Left colon (tissue), 2 donors: ENCODE measurements at regions not wholly inside any gene's neighbourhood (a gene's known extent, or its start where the extent isn't known, plus 50 kb on each side); places are given as distances from the start of the nearest gene placed in this dataset.
"Not testable (repeated sequence)": the region's sequence is repeated elsewhere in the genome, so short reads cannot be mapped to it uniquely, and the experiment has no call there.

Experiments used
- ATAC-seq: fragments of 200-7000 bp; cut with Tn5 transposase; one replicate; pipeline ENCODE4 v1.9.1; 2020; ENCODE audit warnings: mild to moderate bottlenecking, moderate library complexity
- DNase-seq, 2 donors: peaks; one replicate each; pipeline ENCODE4 v3.0.0-alpha.2; 2020
- intact Hi-C, 2 donors: fragments of 100-400 bp; cut with DNase I in 1 of 2; cut with micrococcal nuclease in 1 of 2; formaldehyde crosslinking; loops; one replicate each; pipeline versions ENCODE4 v1.11.2 to v1.14.0; 2022; cut with DNase I, micrococcal nuclease
- donor health status: DM: no; HTN: no; CAD: no.
- donor health status: DM: yes; HTN: yes; CAD: no.

- DNase-seq (no peak), ATAC-seq (no peak)
- intact Hi-C loops: no loop called here
Observed at GRCh38 chr2:150280231-150280630, 207.2 kb downstream of the RND3 start.

DNA sequence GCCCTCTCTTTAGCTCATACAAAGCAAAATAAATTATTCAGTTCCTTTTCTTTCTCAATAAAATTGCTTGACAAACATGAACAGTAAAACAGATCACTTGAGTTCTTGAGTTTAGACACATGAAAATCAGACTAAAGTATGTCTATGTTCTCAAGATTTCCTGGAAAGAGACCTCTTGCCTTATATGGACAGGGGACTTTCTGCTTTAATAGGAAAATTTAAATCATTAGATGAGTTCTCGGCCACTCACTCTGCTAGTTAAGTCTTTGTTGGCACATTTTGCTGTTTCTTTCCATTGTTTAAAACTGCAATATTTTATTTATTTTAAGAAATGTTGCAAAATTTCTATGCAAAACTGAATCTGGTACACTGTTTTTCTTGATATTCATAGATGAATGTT, 207.8 kb downstream of the RND3 start:
- intact Hi-C loops: no loop called here
- no peak for DNase-seq
- no peak for ATAC-seq

DNA sequence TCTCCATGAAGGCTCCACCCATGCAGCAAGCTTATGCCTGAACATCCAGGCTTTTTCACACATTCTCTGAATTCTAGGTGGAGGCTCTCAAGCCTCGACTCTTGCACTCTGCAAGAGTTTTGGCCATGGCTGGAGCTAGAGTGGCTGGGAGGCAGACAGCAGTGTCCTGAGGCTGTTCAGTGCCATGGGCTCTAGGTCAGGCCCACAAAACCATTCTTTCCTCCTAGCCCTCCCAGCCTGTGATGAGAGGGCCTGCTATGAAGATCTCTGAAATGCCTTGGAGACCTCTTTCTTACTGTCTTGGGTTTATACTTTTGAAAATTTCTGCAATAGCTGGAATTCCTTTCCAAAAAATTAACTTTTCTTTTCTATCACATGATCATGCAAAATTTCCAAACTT, 210.7 kb downstream of the RND3 start:
- ATAC-seq (no peak), DNase-seq (no peak)
- intact Hi-C loops: no loop called here

DNA sequence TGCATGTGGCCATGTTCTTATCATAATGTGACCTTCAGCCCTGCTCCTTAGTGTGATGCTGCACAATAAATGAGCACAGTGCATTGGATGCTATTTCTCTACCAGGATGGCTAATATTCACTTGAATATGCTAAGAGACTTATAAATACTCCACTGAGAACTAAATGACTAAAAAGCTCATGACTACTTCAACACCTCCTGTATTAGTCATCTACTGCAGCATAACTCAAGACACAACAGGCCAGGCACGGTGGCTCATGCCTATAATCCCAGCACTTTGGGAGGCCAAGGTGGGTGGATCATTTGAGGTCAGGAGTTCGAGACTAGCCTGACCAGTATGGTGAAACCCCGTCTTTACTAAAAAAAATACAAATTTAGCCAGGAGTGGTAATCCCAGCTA, 213.4 kb downstream of the RND3 start:
- no peak for ATAC-seq
- intact Hi-C loops: no loop called here

DNA sequence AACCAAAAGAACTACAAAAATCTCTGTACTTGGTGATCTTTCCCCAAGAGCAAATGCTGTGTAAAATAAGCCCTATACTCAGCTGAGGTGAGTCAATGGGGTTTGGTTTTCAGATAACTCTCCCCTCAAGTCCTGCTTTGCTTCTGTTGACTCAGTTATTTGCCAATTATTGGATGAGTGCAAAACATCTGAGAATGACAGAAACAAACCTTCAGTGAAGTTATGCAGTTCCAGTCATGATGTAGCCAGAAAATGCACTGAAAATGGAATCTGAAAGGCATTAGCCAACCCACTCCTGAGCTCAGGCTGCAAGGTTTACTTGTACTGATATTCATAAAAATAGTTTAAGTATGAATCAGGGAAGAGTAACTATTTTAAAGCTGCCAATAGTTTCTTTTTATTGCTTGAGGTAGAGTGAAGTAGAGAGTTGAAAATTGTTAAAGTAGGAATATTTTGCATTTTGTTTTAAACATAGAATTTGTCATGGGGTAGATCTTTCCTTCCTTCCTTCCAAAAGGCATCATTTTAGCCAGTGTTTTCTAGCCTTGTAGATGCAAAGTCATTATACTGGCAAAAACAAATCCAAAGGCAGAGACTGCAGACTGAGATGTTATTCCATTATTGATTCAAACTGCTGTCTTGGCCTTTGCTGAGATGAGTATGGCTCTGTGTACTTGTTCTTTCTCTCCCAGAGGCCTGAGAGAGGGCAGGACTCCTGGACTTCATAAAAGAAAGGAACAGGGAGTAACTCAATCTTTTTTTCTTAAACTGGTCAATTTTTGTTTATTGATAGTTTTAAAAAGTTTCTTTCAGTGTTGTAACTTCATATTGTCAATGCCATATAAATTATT, 215.3 kb downstream of the RND3 start:
- no peak for DNase-seq
- no peak for ATAC-seq
- intact Hi-C loops: no loop called here

More for the DNA sequence above, 213.4 kb downstream of the RND3 start:
- no peak for DNase-seq

DNA sequence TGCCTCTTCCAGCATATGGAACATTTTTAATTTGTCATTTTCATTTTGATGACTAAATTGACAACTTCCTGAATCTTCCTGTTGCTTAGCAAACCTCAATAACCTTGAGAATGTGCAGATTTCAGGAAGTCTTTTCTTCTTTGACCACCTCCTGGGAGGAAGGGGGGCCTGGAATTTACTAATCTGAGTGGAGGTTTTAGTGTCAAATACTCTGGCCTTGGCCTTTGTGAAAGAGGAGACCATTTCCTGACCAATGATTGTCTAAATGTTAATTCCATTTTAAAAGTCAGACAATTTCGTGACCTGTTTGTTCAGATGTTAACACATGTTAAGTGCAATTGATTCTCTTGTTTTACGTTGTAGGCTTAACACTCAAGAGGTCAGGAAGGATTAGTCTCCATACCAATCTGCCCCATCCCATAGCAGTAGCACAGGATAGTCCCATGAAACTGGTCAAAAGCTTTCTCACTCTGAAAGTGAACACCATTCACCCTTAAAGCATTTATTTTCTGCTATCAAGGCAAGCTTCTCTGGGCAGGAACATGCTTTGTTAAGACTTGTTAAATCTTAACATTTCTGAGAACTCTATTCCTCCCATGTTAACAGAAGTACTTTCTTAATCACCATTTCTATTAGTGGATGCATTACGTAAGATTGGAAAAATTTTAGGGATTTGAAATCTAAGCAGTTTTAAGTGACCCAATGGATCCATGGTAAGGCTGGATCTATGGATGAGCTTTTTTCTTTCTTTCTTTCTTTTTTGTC, 219.6 kb downstream of the RND3 start:
- DNase-seq: no peak
- intact Hi-C loops: no loop called here
- no peak for ATAC-seq

GRCh38 chr2:150266931-150267330, 220.5 kb downstream of the RND3 start:
- intact Hi-C loops: no loop called here
- no peak for DNase-seq
- no peak for ATAC-seq

DNA sequence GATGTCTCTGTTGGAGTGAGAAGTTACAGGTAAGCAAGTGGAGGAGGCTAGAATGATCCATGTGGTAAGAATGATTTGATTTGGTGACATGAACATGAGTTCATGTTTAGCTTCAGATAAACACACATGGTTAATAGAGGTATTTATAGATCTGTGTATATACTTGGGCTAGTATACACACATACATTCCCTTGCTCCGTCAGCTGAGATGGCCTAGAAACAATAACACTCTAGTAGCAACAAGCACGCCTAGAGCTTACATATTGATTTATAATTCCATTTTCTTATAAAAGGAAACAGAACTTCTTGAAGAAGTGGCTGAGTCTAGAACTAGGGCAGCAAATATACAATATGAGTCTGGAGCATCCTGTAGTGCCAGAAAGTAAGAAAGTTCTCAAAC, 223.0 kb downstream of the RND3 start:
- DNase-seq: no peak
- ATAC-seq: no peak
- intact Hi-C loops: no loop called here

- no peak for DNase-seq
- intact Hi-C loops: no loop called here
- peak; percentile 84 for ATAC-seq
Observed at GRCh38 chr2:150261691-150262090, 225.8 kb downstream of the RND3 start.

DNA sequence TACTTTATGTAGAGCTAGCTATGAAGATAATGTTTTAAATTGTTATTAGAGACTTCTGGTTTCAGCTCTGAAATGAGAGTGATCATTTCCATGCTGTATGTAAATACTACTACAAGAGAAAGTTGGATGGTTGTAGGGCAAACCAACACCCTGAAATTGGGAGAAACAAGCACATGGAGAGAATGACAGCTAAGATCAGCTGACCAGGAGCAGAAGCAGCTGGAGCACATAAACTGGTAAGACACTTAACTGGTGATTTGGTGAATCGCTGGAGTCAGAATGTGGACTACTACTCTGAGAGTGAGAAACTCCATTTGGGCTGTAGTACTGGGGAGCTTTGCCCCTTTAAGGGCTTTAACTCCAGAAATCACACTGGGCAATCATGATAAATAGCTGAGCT, 226.8 kb downstream of the RND3 start:
- no peak for ATAC-seq
- DNase-seq: no peak
- intact Hi-C loops: no loop called here

DNA sequence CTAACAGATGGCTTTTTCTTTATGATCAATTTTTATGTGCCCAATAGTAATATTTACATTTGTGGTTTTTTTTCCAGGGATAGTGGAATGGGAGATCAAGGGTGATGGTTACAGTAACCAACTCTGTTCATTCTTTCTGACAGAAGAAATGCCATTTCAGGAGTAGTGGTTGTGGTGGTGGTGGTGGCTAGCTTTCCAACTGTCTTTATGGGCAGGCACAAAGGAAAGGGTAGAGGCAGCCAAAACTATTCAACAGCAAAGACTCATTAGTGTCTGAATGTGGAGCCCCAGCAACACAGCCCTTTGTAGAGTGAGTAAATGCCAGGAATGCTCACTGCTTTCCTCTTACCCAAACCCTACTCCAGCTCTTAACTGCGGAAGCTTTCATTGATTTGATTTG, 227.7 kb downstream of the RND3 start:
- ATAC-seq (no peak), DNase-seq (no peak)
- intact Hi-C loops: no loop called here

DNA sequence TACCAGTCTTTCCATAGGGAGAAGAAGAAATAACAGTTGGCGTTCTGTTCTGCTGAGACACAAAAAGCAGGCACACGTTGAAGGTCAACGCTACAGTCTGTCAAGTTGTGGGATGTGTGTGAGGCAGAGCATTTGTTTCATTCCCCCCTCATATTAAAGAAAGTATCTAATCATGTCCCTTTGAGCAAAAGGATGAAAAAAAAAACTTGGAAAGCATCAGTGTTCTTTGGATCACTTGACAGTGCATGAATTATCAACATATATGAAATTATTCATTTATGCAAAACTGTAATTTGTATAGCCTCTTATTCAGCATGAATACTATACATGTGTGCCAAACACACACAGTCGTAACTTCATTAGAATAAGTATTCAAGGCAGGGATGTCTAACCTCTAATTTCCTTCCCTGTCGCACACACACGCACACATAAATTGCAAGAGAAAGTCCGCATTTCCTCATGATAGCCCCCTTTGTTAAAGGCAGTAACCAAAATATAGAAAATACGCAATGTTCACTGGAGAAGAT, 228.6 kb downstream of the RND3 start:
- intact Hi-C loops: no loop called here
- ATAC-seq (no peak), DNase-seq (no peak)

- DNase-seq: no peak
- intact Hi-C loops: no loop called here
Observed at GRCh38 chr2:150256736-150257135, 230.7 kb downstream of the RND3 start.

GRCh38 chr2:150255528-150255927, 231.9 kb downstream of the RND3 start:
- DNase-seq (no peak), ATAC-seq (no peak)
- intact Hi-C loops: no loop called here

More at GRCh38 chr2:150256736-150257135, 230.7 kb downstream of the RND3 start:
- no peak for ATAC-seq

GRCh38 chr2:150249735-150250134, 237.7 kb downstream of the RND3 start:
- intact Hi-C loops, DNase-seq, ATAC-seq: not testable (repeated sequence)

DNA sequence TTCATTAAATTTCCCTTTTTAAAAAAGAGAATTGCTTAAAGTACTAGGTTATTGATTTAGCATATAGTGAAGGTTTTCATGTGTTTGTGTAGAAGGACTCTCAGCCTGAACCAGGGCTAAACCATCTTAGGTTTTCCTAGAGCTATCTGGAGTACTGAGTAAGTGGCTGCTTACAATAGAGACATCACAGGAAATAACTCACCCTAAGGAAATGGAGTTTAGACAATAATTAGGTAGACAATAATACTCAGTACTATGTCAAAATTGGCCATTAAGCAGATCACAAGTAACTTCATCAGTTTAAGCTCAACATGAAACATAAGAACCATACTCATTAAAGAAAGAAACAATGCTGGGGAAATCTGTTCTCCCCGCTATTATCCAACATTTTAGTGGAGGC, 240.0 kb downstream of the RND3 start:
- intact Hi-C loops: no loop called here
- ATAC-seq: no peak
- DNase-seq: no peak

GRCh38 chr2:150234787-150235446, 252.6 kb downstream of the RND3 start:
- intact Hi-C loops: no loop called here
- DNase-seq (no peak), ATAC-seq (peak; percentile 94)

- intact Hi-C loops: no loop called here
- no peak for DNase-seq
- no peak for ATAC-seq
Observed at GRCh38 chr2:150232871-150233270, 254.6 kb downstream of the RND3 start.

- ATAC-seq (no peak), DNase-seq (no peak)
- intact Hi-C loops: no loop called here
Observed at GRCh38 chr2:150232321-150232720, 255.1 kb downstream of the RND3 start.

DNA sequence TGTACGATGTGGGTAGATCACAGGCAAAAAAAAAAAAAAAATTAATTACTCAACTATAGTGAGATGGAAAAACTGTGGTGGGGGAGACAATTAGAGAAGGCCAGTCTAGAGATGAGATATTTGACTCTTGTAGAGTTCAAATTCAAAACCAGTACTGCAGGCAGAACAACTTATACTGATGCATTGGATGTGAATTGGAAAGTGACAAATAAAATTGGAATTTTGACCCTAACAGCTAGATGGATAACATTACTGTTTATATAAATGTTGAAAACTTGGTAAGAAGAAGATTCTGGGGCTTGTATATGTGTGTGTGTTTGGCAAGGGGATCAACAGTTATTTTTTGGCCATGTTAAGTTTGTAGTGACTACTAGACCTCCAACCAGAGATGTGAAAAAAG, 256.9 kb downstream of the RND3 start:
- DNase-seq (no peak), ATAC-seq (no peak)
- intact Hi-C loops: no loop called here
